HG03342 (cell line): ENCODE measurements at regions not wholly inside any gene's neighbourhood (a gene's known extent, or its start where the extent isn't known, plus 50 kb on each side); places are given as distances from the start of the nearest gene placed in this dataset.

Experiments
- ATAC-seq: cut with Tn5 transposase; IDR thresholded peaks from one replicate; pipeline ENCODE4 v1.9.1; 2021; ENCODE audit warnings: mild to moderate bottlenecking, moderate library complexity; ENCODE audit not compliant: unreplicated experiment

GRCh38 chr7:19623676-19624075 lies 85.2 kb downstream of the POLR1F start:
- no peak for ATAC-seq

GRCh38 chr7:19621740-19622139 lies 87.1 kb downstream of the POLR1F start:
- no peak for ATAC-seq

- no peak for ATAC-seq
These were observed 88.4 kb downstream of the POLR1F start for GRCh38 chr7:19620470-19620869.

GRCh38 chr7:19619122-19619521 lies 89.7 kb downstream of the POLR1F start:
- no peak for ATAC-seq

GRCh38 chr7:19617901-19618300 lies 90.9 kb downstream of the POLR1F start:
- no peak for ATAC-seq

GRCh38 chr7:19610194-19610943 lies 98.5 kb downstream of the POLR1F start:
- ATAC-seq = no peak

GRCh38 chr7:19589446-19589845 lies 119.4 kb downstream of the POLR1F start:
- ATAC-seq = no peak

- peak; percentile 75 for ATAC-seq
These were observed 121.5 kb downstream of the POLR1F start for GRCh38 chr7:19587291-19587690.

- ATAC-seq = no peak
These were observed 123.1 kb downstream of the POLR1F start for GRCh38 chr7:19585761-19586160.

- ATAC-seq = no peak
These were observed 132.8 kb downstream of the POLR1F start for GRCh38 chr7:19575909-19576557.

- ATAC-seq = no peak
These were observed 134.7 kb downstream of the POLR1F start for GRCh38 chr7:19574131-19574530.

GRCh38 chr7:19572566-19572965 lies 136.3 kb downstream of the POLR1F start:
- no peak for ATAC-seq

- ATAC-seq = no peak
These were observed 141.8 kb downstream of the POLR1F start for GRCh38 chr7:19567011-19567410.

- ATAC-seq = no peak
These were observed 143.2 kb downstream of the POLR1F start for GRCh38 chr7:19565602-19566001.

- ATAC-seq = no peak
These were observed 147.6 kb downstream of the POLR1F start for GRCh38 chr7:19561121-19561805.

- no peak for ATAC-seq
These were observed 148.5 kb downstream of the POLR1F start for GRCh38 chr7:19560111-19560883.

GRCh38 chr7:19558527-19558926 lies 150.3 kb downstream of the POLR1F start:
- ATAC-seq = no peak

GRCh38 chr7:19557726-19558465 lies 150.9 kb downstream of the POLR1F start:
- ATAC-seq = no peak

GRCh38 chr7:19554581-19554980 lies 154.3 kb downstream of the POLR1F start:
- ATAC-seq = no peak

GRCh38 chr7:19552576-19552975 lies 156.3 kb downstream of the POLR1F start:
- ATAC-seq = no peak
